Esophagus muscularis mucosa (tissue), 4 donors: ENCODE measurements at regions not wholly inside any gene's neighbourhood (a gene's known extent, or its start where the extent isn't known, plus 50 kb on each side); places are given as distances from the start of the nearest gene placed in this dataset.

Experiments
- DNase-seq: peaks from one replicate; pipeline ENCODE4 v3.0.0-alpha.2; 2017; ENCODE audit errors: extremely low spot score
- H3K27ac ChIP-seq, 4 donors: fragments of 200-600 bp; sonication (generic); replicated peaks in 1 of 4; 1 replicate in 3 of 4; 2 replicates in 1 of 4; pipeline ENCODE4 v1.5.1; 2016 to 2019; ENCODE audit warnings: mild to moderate bottlenecking in 1 of 4
- H3K27me3 ChIP-seq, 4 donors: fragments of 200-600 bp; sonication (generic); one replicate each; pipeline versions ENCODE4 v1.5.1 to v1.6.0; 2016 to 2019
- H3K36me3 ChIP-seq, 4 donors: fragments of 200-600 bp; sonication (generic); one replicate each; pipeline ENCODE4 v1.5.1; 2016 to 2019
- H3K4me1 ChIP-seq, 4 donors: fragments of 200-600 bp; sonication (generic); one replicate each; pipeline ENCODE4 v1.5.1; 2016 to 2019
- H3K4me3 ChIP-seq, 4 donors: fragments of 200-600 bp; sonication (generic); 1 replicate in 2 of 4; 2 replicates in 2 of 4; pipeline ENCODE4 v1.5.1; 2016 to 2019; ENCODE audit warnings: mild to moderate bottlenecking in 4 of 4, moderate library complexity in 1 of 4
- H3K9me3 ChIP-seq, 4 donors: fragments of 200-600 bp; sonication (generic); 1 replicate in 3 of 4; 2 replicates in 1 of 4; pipeline ENCODE4 v1.5.1; 2016 to 2019
- EP300 ChIP-seq: sonication (generic); formaldehyde crosslinking; IDR thresholded peaks from one replicate; pipeline ENCODE4 v1.6.1; 2017; ENCODE audit warnings: antibody characterized with exemption
- POLR2A ChIP-seq: fragments of 450-650 bp; IDR thresholded peaks from one replicate; pipeline ENCODE4 v1.6.1; 2017; ENCODE audit warnings: antibody characterized with exemption, moderate library complexity, mild to moderate bottlenecking, low read depth
- POLR2AphosphoS5 ChIP-seq, 2 donors: sonication (generic); formaldehyde crosslinking; IDR thresholded peaks; one replicate each; pipeline ENCODE4 v1.6.1; 2017; ENCODE audit warnings: antibody characterized with exemption in 2 of 2
- WGBS: methylation state at CpG from one replicate; pipeline ENCODE4 v1.1.5; 2018; 5-methylcytosine and 5-hydroxymethylcytosine counted together
- intact Hi-C: fragments of 100-400 bp; cut with DNase I; formaldehyde crosslinking; loops from one replicate; pipeline ENCODE4 v1.15.1; 2023
- TF ChIP-seq, protein P1 (sequence below), 3 experiments: fragments of 200-600 bp in 2 of 3; fragments of 450-650 bp in 1 of 3; sonication (generic) in 2 of 3; IDR thresholded peaks; one replicate each; pipeline ENCODE4 v1.5.1; 2017 to 2019; ENCODE audit warnings: antibody characterized with exemption in 3 of 3, mild to moderate bottlenecking in 2 of 3, moderate library complexity in 1 of 3

- TF ChIP-seq, protein P1, sequence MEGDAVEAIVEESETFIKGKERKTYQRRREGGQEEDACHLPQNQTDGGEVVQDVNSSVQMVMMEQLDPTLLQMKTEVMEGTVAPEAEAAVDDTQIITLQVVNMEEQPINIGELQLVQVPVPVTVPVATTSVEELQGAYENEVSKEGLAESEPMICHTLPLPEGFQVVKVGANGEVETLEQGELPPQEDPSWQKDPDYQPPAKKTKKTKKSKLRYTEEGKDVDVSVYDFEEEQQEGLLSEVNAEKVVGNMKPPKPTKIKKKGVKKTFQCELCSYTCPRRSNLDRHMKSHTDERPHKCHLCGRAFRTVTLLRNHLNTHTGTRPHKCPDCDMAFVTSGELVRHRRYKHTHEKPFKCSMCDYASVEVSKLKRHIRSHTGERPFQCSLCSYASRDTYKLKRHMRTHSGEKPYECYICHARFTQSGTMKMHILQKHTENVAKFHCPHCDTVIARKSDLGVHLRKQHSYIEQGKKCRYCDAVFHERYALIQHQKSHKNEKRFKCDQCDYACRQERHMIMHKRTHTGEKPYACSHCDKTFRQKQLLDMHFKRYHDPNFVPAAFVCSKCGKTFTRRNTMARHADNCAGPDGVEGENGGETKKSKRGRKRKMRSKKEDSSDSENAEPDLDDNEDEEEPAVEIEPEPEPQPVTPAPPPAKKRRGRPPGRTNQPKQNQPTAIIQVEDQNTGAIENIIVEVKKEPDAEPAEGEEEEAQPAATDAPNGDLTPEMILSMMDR (IDR thresholded peaks at IDR 0.05), result no peak
- no peak for TF ChIP-seq EP300
- Histone ChIP-seq H3K4me3 (no peak overlapping the region), H3K27ac (no peak overlapping the region), H3K9me3 (peaks cover 0 to 6% (median 0%) of the 10 kb centered on the region in 4 donors), H3K4me1 (no peaks in the 10 kb centered on the region), H3K36me3 (no peaks in the 10 kb centered on the region), H3K27me3 (no peaks in the 10 kb centered on the region)
- DNase-seq, result no peak
- intact Hi-C loops, result no loop called here
Observed at GRCh38 chr13:37319031-37319443, 213.6 kb upstream of the CSNK1A1L start.

DNA sequence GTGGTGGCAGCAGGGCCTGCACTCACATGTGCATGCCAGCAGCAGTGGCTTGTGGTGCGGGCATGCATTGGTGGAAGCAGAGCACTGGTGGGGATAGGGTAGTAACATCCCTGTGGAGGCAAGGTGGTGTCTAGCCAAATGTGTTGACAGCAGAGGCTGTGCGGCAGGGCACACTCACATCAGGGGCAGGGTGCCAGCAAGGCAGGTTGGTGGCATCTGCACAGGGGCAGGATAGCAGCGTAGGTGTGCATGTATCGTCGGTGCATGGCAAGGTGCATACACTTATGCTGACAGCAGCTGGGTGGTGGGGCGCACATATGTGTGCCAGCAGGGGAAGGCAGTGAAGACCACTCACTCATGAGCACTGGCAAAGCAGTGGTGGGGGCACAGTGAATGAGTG, 211.5 kb upstream of the CSNK1A1L start:
- H3K9me3 ChIP-seq, result peaks cover 0 to 6% (median 0%) of the 10 kb centered on the region in 4 donors
- H3K36me3 ChIP-seq, result no peaks in the 10 kb centered on the region
- WGBS, result 96% methylated on average over 6 of the region's 6 CpGs
- no peak for DNase-seq
- no peak overlapping the region for H3K27ac ChIP-seq
- H3K4me3 ChIP-seq, result no peak overlapping the region
- no peak for TF ChIP-seq POLR2AphosphoS5 (IDR thresholded peaks at IDR 0.05)
- TF ChIP-seq, protein P1 (IDR thresholded peaks at IDR 0.05), result no peak
- TF ChIP-seq EP300, result no peak
- no peak for TF ChIP-seq POLR2A
- H3K27me3 ChIP-seq, result no peaks in the 10 kb centered on the region
- intact Hi-C loops, result no loop called here
- H3K4me1 ChIP-seq, result no peaks in the 10 kb centered on the region

DNA sequence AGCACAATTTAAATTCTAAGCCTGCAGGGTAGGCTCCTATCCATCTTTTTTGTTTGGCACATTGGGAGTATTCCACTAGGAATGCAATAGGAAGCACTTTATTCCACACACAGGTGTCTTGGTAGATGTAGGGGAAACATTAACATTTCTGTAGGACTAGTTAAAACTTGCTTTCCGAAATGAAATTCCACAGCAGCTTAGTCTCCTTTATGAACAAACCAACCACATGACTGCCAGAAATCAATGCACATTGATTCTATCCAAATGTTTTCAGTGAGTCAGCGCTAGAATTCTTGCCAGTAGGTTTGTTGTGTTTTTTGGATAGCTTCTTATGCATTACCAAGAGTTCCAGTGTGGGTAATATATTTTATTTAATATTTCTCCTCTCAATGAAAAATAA, 207.9 kb upstream of the CSNK1A1L start:
- H3K27ac ChIP-seq, result no peak overlapping the region
- no peak for TF ChIP-seq POLR2A
- TF ChIP-seq, protein P1 (IDR thresholded peaks at IDR 0.05), result no peak
- no peak for TF ChIP-seq POLR2AphosphoS5 (IDR thresholded peaks at IDR 0.05)
- H3K36me3 ChIP-seq, result no peaks in the 10 kb centered on the region
- WGBS, result 81% methylated on average over 2 of the region's 2 CpGs
- no peak for DNase-seq
- no peak overlapping the region for H3K4me3 ChIP-seq
- H3K4me1 ChIP-seq, result no peaks in the 10 kb centered on the region
- intact Hi-C loops, result no loop called here
- H3K27me3 ChIP-seq, result no peaks in the 10 kb centered on the region
- no peaks in the 10 kb centered on the region for H3K9me3 ChIP-seq

- Histone ChIP-seq H3K36me3 (no peaks in the 10 kb centered on the region), H3K4me3 (no peak overlapping the region), H3K27me3 (no peaks in the 10 kb centered on the region), H3K4me1 (no peaks in the 10 kb centered on the region), H3K27ac (no peak overlapping the region), H3K9me3 (no peaks in the 10 kb centered on the region)
- TF ChIP-seq EP300 (no peak), POLR2AphosphoS5 (IDR thresholded peaks at IDR 0.05) (no peak), POLR2A (no peak)
- TF ChIP-seq, protein P1 (IDR thresholded peaks at IDR 0.05), result no peak
- intact Hi-C loops, result no loop called here
- WGBS, result 89% methylated on average over 4 of the region's 4 CpGs
- no peak for DNase-seq
Observed at GRCh38 chr13:37306778-37307544, 201.5 kb upstream of the CSNK1A1L start.

- intact Hi-C loops, result no loop called here
- no peak overlapping the region for H3K4me3 ChIP-seq
- H3K27ac ChIP-seq, result no peak overlapping the region
- H3K9me3 ChIP-seq, result no peaks in the 10 kb centered on the region
- TF ChIP-seq POLR2A, result no peak
- TF ChIP-seq, protein P1 (IDR thresholded peaks at IDR 0.05), result no peak
- no peak for TF ChIP-seq POLR2AphosphoS5 (IDR thresholded peaks at IDR 0.05)
- DNase-seq, result no peak
- no peaks in the 10 kb centered on the region for H3K4me1 ChIP-seq
- 92% methylated on average over 2 of the region's 2 CpGs for WGBS
- no peaks in the 10 kb centered on the region for H3K27me3 ChIP-seq
- H3K36me3 ChIP-seq, result no peaks in the 10 kb centered on the region
Observed at GRCh38 chr13:37303606-37304005, 198.1 kb upstream of the CSNK1A1L start.
